Erythroblast (primary cell): ENCODE measurements at regions not wholly inside any gene's neighbourhood (a gene's known extent, or its start where the extent isn't known, plus 50 kb on each side); places are given as distances from the start of the nearest gene placed in this dataset.

Experiments used
- GATA1 ChIP-seq: IDR thresholded peaks from 2 replicates; pipeline ENCODE4 v1.6.1; 2011; ENCODE audit warnings: low read depth, mild to moderate bottlenecking, control low read depth, low read length, moderate library complexity
- POLR2A ChIP-seq: IDR thresholded peaks from 2 replicates; pipeline ENCODE4 v1.6.1; 2011; ENCODE audit warnings: mild to moderate bottlenecking, low read length

DNA sequence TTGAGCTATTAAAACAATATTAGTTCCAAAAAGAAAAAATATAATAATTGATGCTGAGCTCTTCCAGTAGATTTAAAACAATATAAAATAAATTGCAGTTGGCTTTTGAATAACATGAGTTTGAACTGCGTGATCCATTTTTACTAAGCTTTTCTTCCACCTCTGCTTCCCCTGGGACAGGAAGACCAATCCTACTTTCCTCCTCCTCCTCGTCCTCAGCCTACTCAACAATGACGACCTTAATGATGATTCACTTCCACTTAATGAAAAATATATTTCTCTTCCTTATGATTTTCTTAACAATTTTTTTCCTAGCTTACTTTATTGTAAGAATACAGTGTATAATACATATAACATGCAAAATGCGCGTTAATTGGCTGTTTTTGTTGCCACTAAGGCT, 78.9 kb upstream of the THRB start:
- TF ChIP-seq POLR2A (no peak), GATA1 (no peak)
